Glutamatergic neuron (in vitro differentiated cells): ENCODE measurements at regions not wholly inside any gene's neighbourhood (a gene's known extent, or its start where the extent isn't known, plus 50 kb on each side); places are given as distances from the start of the nearest gene placed in this dataset.

Experiments used
- DNase-seq: peaks from one replicate; pipeline ENCODE4 v3.0.0; 2022
- H3K27ac Mint-ChIP-seq: one replicate; pipeline ENCODE4 v1.8.0; 2020; ENCODE audit warnings: mild to moderate bottlenecking, mixed read lengths, inconsistent platforms; ENCODE audit not compliant: unreplicated experiment
- H3K27me3 Mint-ChIP-seq: one replicate; pipeline ENCODE4 v1.8.0; 2020; ENCODE audit warnings: mild to moderate bottlenecking, moderate library complexity, mixed read lengths, inconsistent platforms; ENCODE audit not compliant: unreplicated experiment
- H3K36me3 Mint-ChIP-seq: one replicate; pipeline ENCODE4 v1.8.0; 2020; ENCODE audit warnings: mild to moderate bottlenecking, mixed read lengths, inconsistent platforms; ENCODE audit not compliant: unreplicated experiment
- H3K4me1 Mint-ChIP-seq: one replicate; pipeline ENCODE4 v1.8.0; 2020; ENCODE audit warnings: mild to moderate bottlenecking, low read depth, mixed read lengths, inconsistent platforms; ENCODE audit not compliant: unreplicated experiment
- H3K4me3 Mint-ChIP-seq: one replicate; pipeline ENCODE4 v1.8.0; 2020; ENCODE audit warnings: mild to moderate bottlenecking, mixed read lengths, inconsistent platforms; ENCODE audit not compliant: unreplicated experiment
- H3K9me3 Mint-ChIP-seq: one replicate; pipeline ENCODE4 v1.8.0; 2020; ENCODE audit warnings: mild to moderate bottlenecking, moderate library complexity, mixed read lengths, inconsistent platforms; ENCODE audit not compliant: unreplicated experiment
- CTCF ChIP-seq: fragments of 200-600 bp; sonication (generic); IDR thresholded peaks from one replicate; pipeline ENCODE4 v1.5.0; 2021; ENCODE audit not compliant: partially characterized antibody, unreplicated experiment

- no peaks in the 10 kb centered on the region for H3K4me1 Mint-ChIP-seq
- no peaks in the 10 kb centered on the region for H3K27me3 Mint-ChIP-seq
- H3K27ac Mint-ChIP-seq: no peak overlapping the region
- H3K36me3 Mint-ChIP-seq: peaks cover 4% of the 10 kb centered on the region
- no peaks in the 10 kb centered on the region for H3K9me3 Mint-ChIP-seq
- H3K4me3 Mint-ChIP-seq: no peak overlapping the region
- peak; percentile 17 for DNase-seq
- TF ChIP-seq CTCF: no peak
Measured at GRCh38 chr10:42962110-42962901, 114.6 kb upstream of the RET start.

GRCh38 chr10:42962902-42963231, 114.0 kb upstream of the RET start:
- no peak for TF ChIP-seq CTCF
- H3K4me1 Mint-ChIP-seq: no peaks in the 10 kb centered on the region
- no peaks in the 10 kb centered on the region for H3K9me3 Mint-ChIP-seq
- H3K27me3 Mint-ChIP-seq: no peaks in the 10 kb centered on the region
- no peak for DNase-seq
- H3K36me3 Mint-ChIP-seq: no peaks in the 10 kb centered on the region
- H3K27ac Mint-ChIP-seq: no peak overlapping the region
- H3K4me3 Mint-ChIP-seq: no peak overlapping the region

GRCh38 chr10:42963312-42963711, 113.6 kb upstream of the RET start:
- Mint-ChIP-seq H3K9me3 (no peaks in the 10 kb centered on the region), H3K27ac (no peak overlapping the region), H3K36me3 (no peaks in the 10 kb centered on the region), H3K4me1 (no peaks in the 10 kb centered on the region), H3K27me3 (no peaks in the 10 kb centered on the region), H3K4me3 (no peak overlapping the region)
- no peak for TF ChIP-seq CTCF
- DNase-seq: peak; percentile 7

GRCh38 chr10:42969147-42969546, 107.7 kb upstream of the RET start:
- H3K4me3 Mint-ChIP-seq: no peak overlapping the region
- H3K27me3 Mint-ChIP-seq: peaks cover 3% of the 10 kb centered on the region
- H3K27ac Mint-ChIP-seq: no peak overlapping the region
- peaks cover 4% of the 10 kb centered on the region for H3K4me1 Mint-ChIP-seq
- no peaks in the 10 kb centered on the region for H3K36me3 Mint-ChIP-seq
- DNase-seq: peak; percentile 4
- TF ChIP-seq CTCF: no peak
- peaks cover 3% of the 10 kb centered on the region for H3K9me3 Mint-ChIP-seq

- H3K27me3 Mint-ChIP-seq: peaks cover 3% of the 10 kb centered on the region
- H3K9me3 Mint-ChIP-seq: peaks cover 3% of the 10 kb centered on the region
- no peak for TF ChIP-seq CTCF
- no peak overlapping the region for H3K4me3 Mint-ChIP-seq
- H3K27ac Mint-ChIP-seq: no peak overlapping the region
- H3K4me1 Mint-ChIP-seq: peaks cover 4% of the 10 kb centered on the region
- DNase-seq: peak; percentile 2
- no peaks in the 10 kb centered on the region for H3K36me3 Mint-ChIP-seq
Measured at GRCh38 chr10:42969909-42970308, 107.0 kb upstream of the RET start.
